SKM-1 (cell line): ENCODE measurements at regions not wholly inside any gene's neighbourhood (a gene's known extent, or its start where the extent isn't known, plus 50 kb on each side); places are given as distances from the start of the nearest gene placed in this dataset.

Source experiments
- DNase-seq: peaks from one replicate; lab custom pipeline; 2025; ENCODE audit not compliant: unreplicated experiment; lab: John Stamatoyannopoulos, UW

- no peak for DNase-seq
Observed at GRCh38 chr13:90995614-90996013, 351.9 kb upstream of the MIR17HG start.

- no peak for DNase-seq
Observed at GRCh38 chr13:90997951-90998350, 349.5 kb upstream of the MIR17HG start.

GRCh38 chr13:90999401-90999800, 348.1 kb upstream of the MIR17HG start:
- no peak for DNase-seq

GRCh38 chr13:91001371-91001770, 346.1 kb upstream of the MIR17HG start:
- DNase-seq: no peak

- no peak for DNase-seq
Observed at GRCh38 chr13:91014696-91015095, 332.8 kb upstream of the MIR17HG start.

GRCh38 chr13:91017031-91017668, 330.3 kb upstream of the MIR17HG start:
- peak; percentile 26 for DNase-seq

DNA sequence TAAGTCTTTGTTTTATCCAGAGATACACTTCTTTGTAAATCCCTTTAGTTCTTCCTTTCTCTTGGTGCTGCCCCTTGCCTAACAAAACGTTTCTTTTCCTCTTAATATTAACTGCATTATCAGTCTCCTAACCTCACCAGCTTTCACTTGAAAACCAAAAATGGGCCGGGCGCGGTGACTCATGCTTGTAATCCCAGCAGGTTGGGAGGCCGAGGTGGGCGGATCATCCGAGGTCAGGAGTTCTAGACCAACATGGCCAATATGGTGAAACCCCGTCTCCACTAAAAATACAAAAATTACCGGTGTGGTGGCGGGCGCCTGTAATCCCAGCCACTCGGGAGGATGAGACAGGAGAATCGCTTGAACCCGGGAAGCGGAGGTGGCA, 329.8 kb upstream of the MIR17HG start:
- no peak for DNase-seq

GRCh38 chr13:91020461-91021034, 326.9 kb upstream of the MIR17HG start:
- DNase-seq: no peak

- DNase-seq: no peak
Observed at GRCh38 chr13:91024157-91024792, 323.2 kb upstream of the MIR17HG start.

DNA sequence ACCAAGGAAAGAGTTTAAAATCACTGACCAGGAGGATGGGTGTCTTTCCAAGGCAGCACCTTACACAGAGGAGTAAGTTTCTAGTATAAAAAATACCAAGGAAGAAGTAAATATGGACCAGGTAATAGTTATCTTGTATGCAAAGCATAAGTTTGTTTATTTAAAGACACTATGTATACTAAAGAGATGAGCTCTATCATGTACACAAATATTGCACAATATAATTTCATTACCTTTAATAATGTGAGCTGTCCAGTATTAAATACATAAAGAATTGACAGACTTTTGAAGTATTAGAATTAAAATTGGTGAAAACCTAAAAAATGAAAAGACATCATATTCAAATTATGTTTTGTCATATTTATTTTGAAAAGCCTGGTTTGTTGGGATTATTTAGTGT, 322.0 kb upstream of the MIR17HG start:
- DNase-seq: no peak

- no peak for DNase-seq
Observed at GRCh38 chr13:91031508-91031907, 316.0 kb upstream of the MIR17HG start.

DNA sequence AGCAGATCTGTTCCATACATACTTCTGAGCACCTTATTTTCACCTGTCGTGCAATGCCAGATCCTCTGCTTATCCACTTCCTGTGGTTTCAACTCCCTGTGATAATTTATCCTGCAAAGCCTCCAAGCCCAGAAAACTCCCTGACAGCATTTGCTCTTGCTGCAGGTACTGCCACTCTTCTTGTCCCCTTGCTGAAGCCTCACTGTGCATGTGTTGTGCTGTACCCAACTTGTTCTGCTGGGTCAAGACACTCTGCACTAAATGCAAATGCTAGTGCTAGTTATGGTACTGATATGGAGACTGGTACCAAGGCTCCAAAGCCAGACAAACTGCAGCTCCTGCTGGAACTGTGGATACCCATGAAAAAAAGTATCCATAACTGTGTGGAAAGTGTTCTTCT, 315.4 kb upstream of the MIR17HG start:
- no peak for DNase-seq

GRCh38 chr13:91036886-91037285, 310.6 kb upstream of the MIR17HG start:
- no peak for DNase-seq

- no peak for DNase-seq
Observed at GRCh38 chr13:91042870-91043269, 304.6 kb upstream of the MIR17HG start.

DNA sequence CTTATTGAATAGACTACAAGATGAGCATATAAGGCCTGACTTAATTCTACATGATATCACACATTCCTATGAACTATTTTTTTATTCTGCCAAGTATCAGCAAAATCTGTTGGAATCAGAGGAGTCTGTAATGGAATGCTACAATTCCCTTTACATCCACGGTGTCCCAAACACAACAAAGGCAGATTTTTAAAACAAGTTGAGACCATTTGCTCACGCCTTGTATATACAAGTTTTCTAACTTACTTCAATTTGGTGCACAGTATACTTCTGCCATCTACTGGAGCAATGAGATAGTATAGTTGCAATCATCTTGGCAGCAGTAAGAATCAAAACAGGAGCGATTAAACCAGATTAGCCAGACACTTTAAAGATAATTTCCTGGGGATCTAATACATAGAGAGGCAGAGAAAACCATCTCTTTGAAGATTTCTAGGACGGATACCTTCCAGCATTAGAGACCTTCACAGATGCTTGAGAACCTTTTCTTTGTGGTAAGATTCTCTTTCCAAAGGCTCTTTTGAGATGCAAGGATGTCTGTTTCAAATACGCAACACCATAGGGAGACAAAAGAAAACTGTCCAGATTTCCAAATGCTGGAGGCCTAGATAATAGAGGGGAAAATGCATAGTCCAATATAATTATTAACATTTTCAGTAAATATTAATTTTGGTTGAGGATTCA, 302.0 kb upstream of the MIR17HG start:
- DNase-seq: no peak

DNA sequence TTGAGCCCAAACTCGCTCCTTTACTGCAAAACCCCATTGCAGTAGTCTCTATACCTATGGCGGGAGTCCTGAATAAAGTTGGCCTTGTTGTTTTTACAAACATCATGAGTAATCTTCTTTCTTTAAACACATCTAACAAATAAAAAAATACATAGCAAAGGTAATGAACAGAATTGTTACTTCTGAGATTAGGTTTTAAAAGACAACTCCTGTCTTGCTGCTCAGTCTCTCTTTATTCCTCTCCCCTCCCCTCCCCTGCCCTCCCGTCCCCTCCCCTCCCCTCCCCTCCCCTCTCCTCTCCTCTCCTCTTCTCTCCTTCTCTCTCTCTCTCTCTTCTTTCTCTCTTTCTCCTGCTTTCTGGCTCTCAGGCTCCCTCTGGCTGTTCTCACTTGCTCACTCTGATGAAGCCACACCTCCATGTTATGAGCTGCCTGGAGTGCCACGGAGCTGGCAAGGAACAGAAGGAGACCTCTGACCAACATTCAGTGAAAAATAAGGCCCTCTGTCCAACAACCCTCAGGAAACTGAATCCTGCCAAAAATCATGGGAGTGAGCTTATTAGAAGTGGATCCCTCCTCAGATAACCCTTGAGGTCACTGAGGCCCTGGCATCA, 300.7 kb upstream of the MIR17HG start:
- no peak for DNase-seq

DNA sequence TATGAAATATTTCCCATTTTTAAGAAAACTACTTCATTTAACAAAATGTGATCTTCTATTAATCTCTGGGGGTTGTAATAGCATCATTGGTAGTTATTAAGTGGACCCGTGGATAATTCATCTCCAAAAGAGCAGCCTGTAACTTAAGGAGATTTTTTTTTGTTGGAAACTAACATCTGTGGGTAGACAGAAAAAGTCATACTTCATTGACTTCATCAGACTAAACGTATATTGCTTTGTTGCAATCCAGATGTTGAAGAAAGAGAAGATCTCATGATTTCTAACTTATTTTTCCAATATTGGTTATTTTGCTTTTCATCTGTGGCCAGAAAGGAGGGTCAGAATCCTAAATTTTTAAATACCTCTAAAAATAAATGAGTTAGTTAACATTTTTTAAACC, 296.5 kb upstream of the MIR17HG start:
- DNase-seq: no peak

GRCh38 chr13:91052876-91053275, 294.6 kb upstream of the MIR17HG start:
- DNase-seq: no peak

DNA sequence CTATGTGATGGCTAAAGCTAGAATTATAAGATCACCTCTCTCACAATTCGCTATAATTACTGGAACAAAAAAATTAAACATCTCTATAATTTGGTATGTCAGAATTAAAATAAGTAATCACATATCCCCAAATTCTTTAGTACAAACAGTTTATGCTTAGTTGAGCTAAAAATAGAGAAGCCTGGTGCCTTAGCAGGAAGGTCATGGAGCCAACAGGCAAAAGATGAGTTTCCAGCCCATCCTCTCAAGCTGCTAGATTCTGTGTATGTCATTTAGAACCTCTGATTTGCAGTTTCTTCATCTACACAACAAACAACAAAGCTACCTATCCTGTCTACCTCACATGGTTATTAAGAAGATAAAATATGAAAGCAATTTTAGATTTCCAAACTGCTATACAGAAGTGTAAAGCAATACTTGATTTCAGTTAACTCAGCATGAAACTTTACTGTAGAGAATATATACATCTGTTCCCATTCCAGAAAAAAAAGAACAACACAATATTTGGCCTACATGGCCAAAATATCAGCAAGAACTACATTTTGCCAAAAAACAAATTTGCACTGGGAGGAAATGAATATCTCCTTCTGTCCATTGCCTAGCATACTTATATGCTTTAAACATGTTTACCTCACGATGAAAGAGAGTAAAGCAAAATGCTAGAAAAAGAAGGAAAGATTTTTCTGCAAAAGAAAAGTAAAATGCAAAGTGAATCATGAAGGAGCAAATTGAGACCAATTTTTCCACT, 294.0 kb upstream of the MIR17HG start:
- no peak for DNase-seq

DNA sequence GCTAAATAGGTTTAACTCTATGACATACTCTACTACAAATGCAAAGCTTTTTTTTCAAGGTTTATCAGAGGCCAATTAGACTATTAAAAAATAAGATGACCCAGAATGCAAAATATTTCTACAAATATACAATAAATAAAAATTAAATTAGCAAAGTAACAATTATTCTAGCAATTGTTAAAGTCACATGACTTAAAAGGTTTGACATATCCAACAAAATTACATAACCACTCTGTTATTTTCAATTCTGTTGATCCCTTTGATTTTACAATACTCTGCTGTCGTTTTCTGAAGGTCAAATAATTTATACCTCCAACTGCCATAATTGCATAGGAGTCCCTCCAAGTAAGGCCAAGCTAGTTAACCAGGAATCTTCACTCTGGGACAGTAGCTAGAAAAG, 292.6 kb upstream of the MIR17HG start:
- DNase-seq: no peak

DNA sequence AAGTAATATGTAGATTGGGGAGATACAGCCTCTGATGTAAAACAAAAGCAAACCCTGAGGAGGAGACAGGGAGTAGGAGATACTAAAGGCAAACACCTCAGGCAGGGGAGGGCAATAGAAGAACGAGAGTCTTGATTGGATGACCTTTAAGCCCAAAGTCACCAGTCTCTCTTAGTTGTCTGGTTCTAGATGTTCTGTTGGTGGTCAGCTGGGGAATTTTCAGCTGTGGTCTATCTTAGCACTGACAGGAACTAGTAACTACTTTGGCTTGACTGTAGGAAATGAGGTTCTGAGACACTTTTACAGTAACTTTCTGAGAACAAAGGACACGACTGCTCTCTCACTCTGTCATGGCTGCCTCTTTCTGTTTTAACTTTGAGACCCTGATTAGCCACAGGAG, 290.7 kb upstream of the MIR17HG start:
- no peak for DNase-seq
